Sigmoid colon (tissue), 6 donors: ENCODE measurements at regions not wholly inside any gene's neighbourhood (a gene's known extent, or its start where the extent isn't known, plus 50 kb on each side); places are given as distances from the start of the nearest gene placed in this dataset.

Experiments used
- DNase-seq: peaks from one replicate; pipeline ENCODE4 v3.0.0-alpha.2; 2019
- H3K27ac ChIP-seq, 4 donors: fragments of 200-600 bp; sonication (generic); one replicate each; pipeline ENCODE4 v1.5.1; 2016 to 2019; ENCODE audit warnings: mild to moderate bottlenecking in 1 of 4
- H3K27me3 ChIP-seq, 3 donors: fragments of 200-600 bp; sonication (generic); one replicate each; pipeline ENCODE4 v1.5.1; 2019; ENCODE audit warnings: mild to moderate bottlenecking in 1 of 3
- H3K36me3 ChIP-seq, 4 donors: fragments of 200-600 bp; sonication (generic); one replicate each; pipeline ENCODE4 v1.5.1; 2016 to 2019
- H3K4me1 ChIP-seq, 4 donors: fragments of 200-600 bp; sonication (generic); one replicate each; pipeline ENCODE4 v1.5.1; 2017 to 2019
- H3K4me3 ChIP-seq, 4 donors: fragments of 200-600 bp; sonication (generic); one replicate each; pipeline ENCODE4 v1.5.1; 2017 to 2019; ENCODE audit warnings: mild to moderate bottlenecking in 2 of 4, moderate library complexity in 1 of 4
- H3K9me3 ChIP-seq, 4 donors: fragments of 200-600 bp in 3 of 4; sonication (generic) in 3 of 4; one replicate each; pipeline versions ENCODE4 v1.5.1 to v1.6.1; 2013 to 2019
- CTCF ChIP-seq, 4 experiments: fragments of 450-650 bp in 3 of 4; fragments of 200-600 bp in 1 of 4; IDR thresholded peaks; one replicate each; pipeline ENCODE4 v1.5.1; 2016 to 2019; ENCODE audit warnings: antibody characterized with exemption in 4 of 4, mild to moderate bottlenecking in 3 of 4, moderate library complexity in 2 of 4
- EP300 ChIP-seq, 4 donors: sonication (generic); formaldehyde crosslinking; IDR thresholded peaks; one replicate each; pipeline ENCODE4 v1.6.1; 2017; ENCODE audit warnings: antibody characterized with exemption in 4 of 4
- POLR2A ChIP-seq, 2 donors: fragments of 450-650 bp; IDR thresholded peaks; one replicate each; pipeline ENCODE4 v1.6.1; 2016; ENCODE audit warnings: antibody characterized with exemption in 2 of 2, mild to moderate bottlenecking in 2 of 2, moderate library complexity in 2 of 2
- POLR2AphosphoS5 ChIP-seq, 4 donors: sonication (generic); formaldehyde crosslinking; IDR thresholded peaks; one replicate each; pipeline ENCODE4 v1.6.1; 2017; ENCODE audit warnings: antibody characterized with exemption in 4 of 4
- WGBS, 2 donors: extraction: QIAGEN DNeasy Blood & Tissue Kit; methylation state at CpG; one replicate each; pipeline ENCODE4 v1.1.7; 2013; 5-methylcytosine and 5-hydroxymethylcytosine counted together
- intact Hi-C: fragments of 100-400 bp; cut with DNase I; formaldehyde crosslinking; loops from one replicate; pipeline ENCODE4 v1.15.1; 2023
- donor health status: healthy with polysubstance abuse.
- donor health status: healthy.

- peak; percentile 49 for DNase-seq
- Histone ChIP-seq H3K36me3 (no peaks in the 10 kb centered on the region), H3K9me3 (peaks cover 0 to 5% (median 0%) of the 10 kb centered on the region in 4 donors), H3K27ac (no peak overlapping the region), H3K4me3 (no peak overlapping the region), H3K4me1 (no peaks in the 10 kb centered on the region), H3K27me3 (peaks cover 0 to 3% (median 0%) of the 10 kb centered on the region in 3 donors)
- WGBS, 2 donors = 91 to 92% methylated on average over 8 of the region's 8 CpGs
- no peak for TF ChIP-seq POLR2A (IDR thresholded peaks at IDR 0.05)
- intact Hi-C loops = no loop called here
Measured at GRCh38 chr20:24821391-24821790, 127.7 kb upstream of the CST7 start.

- intact Hi-C loops = no loop called here
- Histone ChIP-seq H3K4me3 (no peak overlapping the region), H3K27me3 (no peaks in the 10 kb centered on the region), H3K36me3 (no peaks in the 10 kb centered on the region), H3K27ac (no peak overlapping the region), H3K4me1 (no peaks in the 10 kb centered on the region), H3K9me3 (peaks cover 0 to 5% (median 0%) of the 10 kb centered on the region in 4 donors)
- WGBS, 2 donors = 73 to 87% methylated on average over 8 of the region's 8 CpGs
- DNase-seq = peak; percentile 3
- TF ChIP-seq POLR2A (IDR thresholded peaks at IDR 0.05) = no peak
- TF ChIP-seq CTCF (IDR thresholded peaks at IDR 0.05) = no peak
Measured at GRCh38 chr20:24823176-24823784, 125.8 kb upstream of the CST7 start.

- DNase-seq = peak; percentile 48
- Histone ChIP-seq H3K4me1 (no peaks in the 10 kb centered on the region), H3K4me3 (no peak overlapping the region), H3K9me3 (peaks cover 0 to 5% (median 0%) of the 10 kb centered on the region in 4 donors), H3K27me3 (no peaks in the 10 kb centered on the region), H3K27ac (no peak overlapping the region), H3K36me3 (no peaks in the 10 kb centered on the region)
- WGBS, 2 donors = 72 to 85% methylated on average over 13 of the region's 13 CpGs
- TF ChIP-seq EP300 (IDR thresholded peaks at IDR 0.05) (no peak), POLR2A (IDR thresholded peaks at IDR 0.05) (no peak), POLR2AphosphoS5 (IDR thresholded peaks at IDR 0.05) (no peak), CTCF (IDR thresholded peaks at IDR 0.05) (no peak)
- intact Hi-C loops = no loop called here
Measured at GRCh38 chr20:24823989-24824693, 124.9 kb upstream of the CST7 start.

- Histone ChIP-seq H3K4me3 (no peak overlapping the region), H3K36me3 (no peaks in the 10 kb centered on the region), H3K27me3 (no peaks in the 10 kb centered on the region), H3K9me3 (peaks cover 0 to 5% (median 0%) of the 10 kb centered on the region in 4 donors), H3K27ac (no peak overlapping the region), H3K4me1 (no peaks in the 10 kb centered on the region)
- no peak for TF ChIP-seq CTCF (IDR thresholded peaks at IDR 0.05)
- DNase-seq = peak; percentile 30
- intact Hi-C loops = no loop called here
- 92 to 94% methylated on average over 6 of the region's 6 CpGs for WGBS, 2 donors
Measured at GRCh38 chr20:24825591-24825990, 123.5 kb upstream of the CST7 start.

- WGBS, 2 donors = 52 to 80% methylated on average over 6 of the region's 6 CpGs
- TF ChIP-seq POLR2A (IDR thresholded peaks at IDR 0.05) (no peak), CTCF (IDR thresholded peaks at IDR 0.05) (no peak), POLR2AphosphoS5 (IDR thresholded peaks at IDR 0.05) (no peak), EP300 (IDR thresholded peaks at IDR 0.05) (no peak)
- H3K27me3 ChIP-seq = no peaks in the 10 kb centered on the region
- peak; percentile 21 for DNase-seq
- intact Hi-C loops = no loop called here
- peaks cover 0 to 6% (median 2%) of the 10 kb centered on the region in 4 donors for H3K9me3 ChIP-seq
- H3K4me3 ChIP-seq = no peak overlapping the region
- H3K27ac ChIP-seq = no peak overlapping the region
- H3K4me1 ChIP-seq = no peaks in the 10 kb centered on the region
- H3K36me3 ChIP-seq = no peaks in the 10 kb centered on the region
Measured at GRCh38 chr20:24827603-24828295, 121.3 kb upstream of the CST7 start.
